CD14-positive monocyte (primary cell): ENCODE measurements at regions not wholly inside any gene's neighbourhood (a gene's known extent, or its start where the extent isn't known, plus 50 kb on each side); places are given as distances from the start of the nearest gene placed in this dataset.

Source experiments
- DNase-seq, 3 donors: peaks; one replicate each; pipeline ENCODE4 v3.0.0-alpha.2; 2011 to 2022
- H2AFZ ChIP-seq: 2 replicates; pipeline ENCODE4 v1.6.0; 2012; ENCODE audit warnings: mild to moderate bottlenecking, low read depth, low read length, inconsistent platforms; ENCODE audit not compliant: insufficient read depth, poor library complexity, severe bottlenecking
- H3K27ac ChIP-seq, 2 donors: 1 replicate in 1 of 2; 2 replicates in 1 of 2; pipeline ENCODE4 v1.5.1; 2012 to 2013; ENCODE audit warnings: low read length in 2 of 2, control low read depth in 1 of 2, inconsistent platforms in 1 of 2, low read depth in 1 of 2, mild to moderate bottlenecking in 1 of 2
- H3K27me3 ChIP-seq, 2 donors: one replicate each; pipeline versions ENCODE4 v1.6.0 to v1.6.1; 2011 to 2013; ENCODE audit warnings: low read length in 2 of 2; ENCODE audit not compliant: control insufficient read depth in 2 of 2, insufficient read depth in 2 of 2
- H3K36me3 ChIP-seq, 2 donors: replicated peaks in 1 of 2; 1 replicate in 1 of 2; 2 replicates in 1 of 2; pipeline versions ENCODE4 v1.5.1 to v1.6.1; 2012 to 2013; ENCODE audit warnings: low read length in 2 of 2, control low read depth in 1 of 2, inconsistent platforms in 1 of 2, mild to moderate bottlenecking in 1 of 2; ENCODE audit not compliant: insufficient read depth in 2 of 2, control insufficient read depth in 1 of 2
- H3K4me1 ChIP-seq, 2 donors: 1 replicate in 1 of 2; 2 replicates in 1 of 2; pipeline versions ENCODE4 v1.5.1 to v1.6.1; 2012 to 2013; ENCODE audit warnings: low read length in 2 of 2, control low read depth in 1 of 2, inconsistent platforms in 1 of 2, mild to moderate bottlenecking in 1 of 2, moderate library complexity in 1 of 2; ENCODE audit not compliant: insufficient read depth in 2 of 2, control insufficient read depth in 1 of 2
- H3K4me2 ChIP-seq: replicated peaks from 2 replicates; pipeline ENCODE3; 2012; ENCODE audit warnings: low read length, moderate library complexity, mild to moderate bottlenecking; ENCODE audit not compliant: poor library complexity, severe bottlenecking; ENCODE audit errors: extremely low read depth
- H3K4me3 ChIP-seq, 3 experiments: fragments of 200-600 bp in 1 of 3; sonication (generic) in 1 of 3; replicated peaks in 1 of 3; 1 replicate in 2 of 3; 2 replicates in 1 of 3; pipeline ENCODE4 v1.5.1; 2011 to 2013; ENCODE audit warnings: low read length in 3 of 3, mild to moderate bottlenecking in 3 of 3, control low read depth in 2 of 3, low read depth in 2 of 3, inconsistent platforms in 1 of 3, moderate library complexity in 1 of 3
- H3K79me2 ChIP-seq: 2 replicates; pipeline ENCODE4 v1.6.0; 2012; ENCODE audit warnings: mild to moderate bottlenecking, control low read depth, inconsistent platforms, low read length, moderate library complexity; ENCODE audit not compliant: insufficient read depth
- H3K9ac ChIP-seq: 2 replicates; pipeline ENCODE4 v1.6.0; 2017; ENCODE audit warnings: low read length, mild to moderate bottlenecking; ENCODE audit not compliant: insufficient read depth, poor library complexity, severe bottlenecking
- H3K9me3 ChIP-seq, 2 donors: replicated peaks in 1 of 2; 1 replicate in 1 of 2; 2 replicates in 1 of 2; pipeline versions ENCODE4 v1.5.1 to v1.6.1; 2012 to 2013; ENCODE audit warnings: low read length in 2 of 2, control low read depth in 1 of 2; ENCODE audit not compliant: control insufficient read depth in 1 of 2, insufficient read depth in 1 of 2
- H4K20me1 ChIP-seq: 2 replicates; pipeline ENCODE4 v1.6.0; 2012; ENCODE audit warnings: mild to moderate bottlenecking, low read length, control low read depth, moderate library complexity; ENCODE audit not compliant: insufficient read depth
- H3K27ac Mint-ChIP-seq, 7 donors: one replicate each; pipeline ENCODE4 v1.8.0; 2020; ENCODE audit warnings: mild to moderate bottlenecking in 7 of 7, mixed read lengths in 7 of 7, moderate library complexity in 6 of 7, inconsistent platforms in 2 of 7
- H3K27me3 Mint-ChIP-seq, 3 donors: one replicate each; pipeline ENCODE4 v1.8.0; 2021 to 2022; ENCODE audit warnings: low read depth in 3 of 3, mild to moderate bottlenecking in 3 of 3, mixed read lengths in 3 of 3, moderate library complexity in 3 of 3, inconsistent platforms in 1 of 3
- H3K36me3 Mint-ChIP-seq, 2 donors: one replicate each; pipeline ENCODE4 v1.8.0; 2020; ENCODE audit warnings: mixed read lengths in 2 of 2, inconsistent platforms in 1 of 2, mild to moderate bottlenecking in 1 of 2
- H3K4me1 Mint-ChIP-seq: one replicate; pipeline ENCODE4 v1.8.0; 2020; ENCODE audit warnings: mild to moderate bottlenecking, mixed read lengths
- H3K4me3 Mint-ChIP-seq, 2 donors: one replicate each; pipeline ENCODE4 v1.8.0; 2020; ENCODE audit warnings: mild to moderate bottlenecking in 2 of 2, mixed read lengths in 2 of 2, moderate library complexity in 1 of 2
- H3K9me3 Mint-ChIP-seq, 7 donors: one replicate each; pipeline ENCODE4 v1.8.0; 2020 to 2022; ENCODE audit warnings: mixed read lengths in 7 of 7, mild to moderate bottlenecking in 6 of 7, moderate library complexity in 6 of 7, inconsistent platforms in 2 of 7
- WGBS: methylation state at CpG from one replicate; pipeline ENCODE4 v1.1.5; 2013; ENCODE audit warnings: missing lambda C conversion rate; ENCODE audit not compliant: insufficient coverage; 5-methylcytosine and 5-hydroxymethylcytosine counted together
- intact Hi-C, 2 donors: fragments of 100-400 bp; cut with micrococcal nuclease; formaldehyde crosslinking; loops; one replicate each; pipeline versions ENCODE4 v1.15.0 to v1.15.1; 2023
- TF ChIP-seq, protein P1 (sequence below): fragments of 200-600 bp; IDR thresholded peaks from one replicate; pipeline ENCODE4 v1.8.0; 2022; ENCODE audit warnings: antibody characterized with exemption, mild to moderate bottlenecking

DNA sequence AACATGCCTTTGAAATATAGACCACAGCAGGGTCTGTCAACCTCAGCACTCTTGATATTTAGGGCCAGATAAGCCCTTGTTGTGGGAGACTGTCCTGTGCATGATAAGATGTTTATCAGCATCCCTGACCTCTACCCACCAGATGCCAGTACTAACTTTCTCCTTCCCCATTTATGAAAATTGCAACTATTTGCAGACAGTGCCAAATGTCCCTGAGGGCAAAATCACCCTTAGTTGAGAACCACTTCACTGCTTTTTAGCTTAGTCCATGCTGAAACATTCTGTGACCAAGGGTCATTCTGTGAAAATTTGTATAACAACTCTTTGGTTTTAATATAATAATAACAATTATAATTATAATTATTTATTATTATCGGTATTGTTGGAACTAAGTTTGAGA lies 1032.4 kb downstream of the MCTP2 start:
- no peak for DNase-seq
- Histone ChIP-seq H3K27ac (no peak overlapping the region), H2AFZ (no peak overlapping the region), H3K36me3 (no peaks in the 10 kb centered on the region), H3K4me2 (no peak overlapping the region), H4K20me1 (no peaks in the 10 kb centered on the region), H3K4me1 (no peaks in the 10 kb centered on the region), H3K9ac (no peak overlapping the region), H3K9me3 (no peaks in the 10 kb centered on the region), H3K27me3 (no peaks in the 10 kb centered on the region), H3K4me3 (no peak overlapping the region), H3K79me2 (no peaks in the 10 kb centered on the region)
- H3K4me3 Mint-ChIP-seq: no peak overlapping the region
- TF ChIP-seq, protein P1, sequence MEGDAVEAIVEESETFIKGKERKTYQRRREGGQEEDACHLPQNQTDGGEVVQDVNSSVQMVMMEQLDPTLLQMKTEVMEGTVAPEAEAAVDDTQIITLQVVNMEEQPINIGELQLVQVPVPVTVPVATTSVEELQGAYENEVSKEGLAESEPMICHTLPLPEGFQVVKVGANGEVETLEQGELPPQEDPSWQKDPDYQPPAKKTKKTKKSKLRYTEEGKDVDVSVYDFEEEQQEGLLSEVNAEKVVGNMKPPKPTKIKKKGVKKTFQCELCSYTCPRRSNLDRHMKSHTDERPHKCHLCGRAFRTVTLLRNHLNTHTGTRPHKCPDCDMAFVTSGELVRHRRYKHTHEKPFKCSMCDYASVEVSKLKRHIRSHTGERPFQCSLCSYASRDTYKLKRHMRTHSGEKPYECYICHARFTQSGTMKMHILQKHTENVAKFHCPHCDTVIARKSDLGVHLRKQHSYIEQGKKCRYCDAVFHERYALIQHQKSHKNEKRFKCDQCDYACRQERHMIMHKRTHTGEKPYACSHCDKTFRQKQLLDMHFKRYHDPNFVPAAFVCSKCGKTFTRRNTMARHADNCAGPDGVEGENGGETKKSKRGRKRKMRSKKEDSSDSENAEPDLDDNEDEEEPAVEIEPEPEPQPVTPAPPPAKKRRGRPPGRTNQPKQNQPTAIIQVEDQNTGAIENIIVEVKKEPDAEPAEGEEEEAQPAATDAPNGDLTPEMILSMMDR: no peak
- intact Hi-C loops: no loop called here
- WGBS: no CpG with 5 or more reads among the region's 1 CpG
- H3K4me1 Mint-ChIP-seq: no peaks in the 10 kb centered on the region
- no peak overlapping the region for H3K27ac Mint-ChIP-seq
- H3K9me3 Mint-ChIP-seq: no peaks in the 10 kb centered on the region
- H3K27me3 Mint-ChIP-seq: peaks cover 8 to 10% (median 9%) of the 10 kb centered on the region in 3 donors
- no peaks in the 10 kb centered on the region for H3K36me3 Mint-ChIP-seq

DNA sequence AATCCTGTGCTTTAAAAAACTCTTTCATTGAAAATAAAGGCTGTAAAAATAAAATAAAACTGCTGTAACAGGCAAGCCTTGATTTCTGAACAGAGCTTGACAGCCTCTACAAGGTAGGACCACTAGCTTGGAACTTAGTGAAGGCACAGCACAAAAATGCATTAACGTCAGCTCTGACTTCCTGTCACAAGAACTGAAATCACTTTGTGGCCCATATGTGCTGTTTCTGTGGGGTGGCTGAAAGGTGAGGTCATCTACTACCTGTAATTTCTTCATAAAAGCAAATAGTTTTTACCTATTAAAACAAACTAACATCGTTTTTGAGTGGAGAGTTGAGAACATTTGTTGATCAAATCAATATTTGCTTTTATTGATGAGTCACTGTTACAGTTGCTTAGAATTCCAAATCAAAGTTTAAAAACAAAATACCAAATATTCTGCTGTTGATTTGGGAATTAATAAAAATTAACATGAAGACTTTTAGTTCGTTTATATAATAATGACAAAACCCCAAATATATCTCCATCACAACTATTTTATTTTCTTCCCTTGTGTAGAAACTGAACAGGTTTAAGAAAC lies 1034.1 kb downstream of the MCTP2 start:
- no peaks in the 10 kb centered on the region for H4K20me1 ChIP-seq

More for the DNA sequence above, 1034.1 kb downstream of the MCTP2 start:
- H3K9ac ChIP-seq: no peak overlapping the region
- DNase-seq: no peak
- no CpG with 5 or more reads among the region's 3 CpGs for WGBS
- Mint-ChIP-seq H3K27me3 (peaks cover 1 to 7% (median 5%) of the 10 kb centered on the region in 3 donors), H3K4me3 (no peak overlapping the region), H3K27ac (no peak overlapping the region), H3K9me3 (no peaks in the 10 kb centered on the region), H3K36me3 (no peaks in the 10 kb centered on the region), H3K4me1 (no peaks in the 10 kb centered on the region)
- H3K79me2 ChIP-seq: no peaks in the 10 kb centered on the region
- no peaks in the 10 kb centered on the region for H3K27me3 ChIP-seq
- H3K36me3 ChIP-seq: no peaks in the 10 kb centered on the region
- no peak overlapping the region for H3K27ac ChIP-seq
- H3K4me1 ChIP-seq: no peaks in the 10 kb centered on the region
- no peak overlapping the region for H3K4me3 ChIP-seq
- no peak overlapping the region for H2AFZ ChIP-seq
- TF ChIP-seq, protein P1: no peak
- intact Hi-C loops: no loop called here
- H3K9me3 ChIP-seq: no peaks in the 10 kb centered on the region
- no peak overlapping the region for H3K4me2 ChIP-seq
